Keratinocyte (primary cell): ENCODE measurements at regions not wholly inside any gene's neighbourhood (a gene's known extent, or its start where the extent isn't known, plus 50 kb on each side); places are given as distances from the start of the nearest gene placed in this dataset.

ENCODE experiments used
- EZH2 ChIP-seq: IDR thresholded peaks from one replicate; pipeline ENCODE4 v1.6.1; 2012; ENCODE audit warnings: inconsistent platforms, mild to moderate bottlenecking, low read length, moderate library complexity
- TF ChIP-seq, protein P1 (sequence below), 3 experiments: IDR thresholded peaks in 1 of 3; conservative IDR thresholded peaks in 1 of 3; optimal IDR thresholded peaks in 1 of 3; 2 replicates in 2 of 3; 3 replicates in 1 of 3; pipeline versions ENCODE3 to v1.5.1; 2011; ENCODE audit warnings: low read length in 3 of 3, mild to moderate bottlenecking in 3 of 3, moderate library complexity in 2 of 3, control low read depth in 1 of 3, inconsistent platforms in 1 of 3; ENCODE audit not compliant: insufficient read depth in 2 of 3; ENCODE audit errors: extremely low read depth in 1 of 3

DNA sequence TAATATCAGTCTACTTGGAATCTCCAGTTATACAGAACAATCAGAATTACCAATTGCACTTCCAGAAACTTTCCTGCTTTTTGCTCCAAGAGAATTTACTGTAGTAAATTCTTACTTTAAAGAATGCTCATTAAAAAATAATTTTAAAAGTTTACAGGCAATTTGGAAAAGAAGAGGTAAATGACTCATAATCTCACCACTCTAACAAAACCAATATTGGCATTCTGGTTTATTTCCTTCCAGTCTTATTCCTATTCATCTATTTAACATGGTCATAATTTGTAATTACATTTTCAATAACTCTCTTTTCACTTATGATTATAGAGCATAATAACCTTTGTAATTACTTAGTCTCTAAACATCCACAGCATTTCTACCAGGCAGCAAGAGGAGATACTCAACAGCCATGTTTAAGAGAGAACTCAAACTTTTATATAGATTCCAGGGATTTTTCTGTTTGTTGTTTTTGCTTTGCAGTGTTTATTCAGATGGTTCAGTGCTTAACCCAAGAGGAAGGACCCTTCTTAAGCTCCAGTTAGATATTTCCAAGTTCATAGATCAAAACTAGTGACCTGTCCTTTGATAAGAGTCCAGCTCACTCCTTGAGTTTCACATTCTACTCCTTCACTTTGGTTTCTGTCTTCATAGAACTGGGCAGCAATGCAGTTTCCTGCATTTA, 464.7 kb downstream of the TXNL1 start:
- TF ChIP-seq, protein P1, sequence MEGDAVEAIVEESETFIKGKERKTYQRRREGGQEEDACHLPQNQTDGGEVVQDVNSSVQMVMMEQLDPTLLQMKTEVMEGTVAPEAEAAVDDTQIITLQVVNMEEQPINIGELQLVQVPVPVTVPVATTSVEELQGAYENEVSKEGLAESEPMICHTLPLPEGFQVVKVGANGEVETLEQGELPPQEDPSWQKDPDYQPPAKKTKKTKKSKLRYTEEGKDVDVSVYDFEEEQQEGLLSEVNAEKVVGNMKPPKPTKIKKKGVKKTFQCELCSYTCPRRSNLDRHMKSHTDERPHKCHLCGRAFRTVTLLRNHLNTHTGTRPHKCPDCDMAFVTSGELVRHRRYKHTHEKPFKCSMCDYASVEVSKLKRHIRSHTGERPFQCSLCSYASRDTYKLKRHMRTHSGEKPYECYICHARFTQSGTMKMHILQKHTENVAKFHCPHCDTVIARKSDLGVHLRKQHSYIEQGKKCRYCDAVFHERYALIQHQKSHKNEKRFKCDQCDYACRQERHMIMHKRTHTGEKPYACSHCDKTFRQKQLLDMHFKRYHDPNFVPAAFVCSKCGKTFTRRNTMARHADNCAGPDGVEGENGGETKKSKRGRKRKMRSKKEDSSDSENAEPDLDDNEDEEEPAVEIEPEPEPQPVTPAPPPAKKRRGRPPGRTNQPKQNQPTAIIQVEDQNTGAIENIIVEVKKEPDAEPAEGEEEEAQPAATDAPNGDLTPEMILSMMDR (optimal IDR thresholded peaks at IDR 0.05 in 1 of 3, IDR thresholded peaks at IDR 0.05 in 1 of 3, conservative IDR thresholded peaks at IDR 0.05 in 1 of 3; ENCODE audit: extremely low read depth in 1 of 3, insufficient read depth in 2 of 3, low read length in 3 of 3), result no peak
- no peak for TF ChIP-seq EZH2
